Astrocyte (in vitro differentiated cells and primary cell): ENCODE measurements at regions not wholly inside any gene's neighbourhood (a gene's known extent, or its start where the extent isn't known, plus 50 kb on each side); places are given as distances from the start of the nearest gene placed in this dataset.
"Not testable (repeated sequence)": the region's sequence is repeated elsewhere in the genome, so short reads cannot be mapped to it uniquely, and the experiment has no call there.

Source experiments
- CTCF ChIP-seq: IDR thresholded peaks from 2 replicates; pipeline ENCODE4 v1.5.1; 2011; ENCODE audit warnings: low read depth, mild to moderate bottlenecking, inconsistent platforms, low read length, moderate library complexity; ENCODE audit not compliant: insufficient read depth
- EZH2 ChIP-seq: IDR thresholded peaks from 2 replicates; pipeline ENCODE4 v1.6.1; 2012; ENCODE audit warnings: mild to moderate bottlenecking, low read length, inconsistent platforms; ENCODE audit not compliant: insufficient read depth

- TF ChIP-seq CTCF, EZH2: not testable (repeated sequence)
Observed at GRCh38 chr4:121575392-121575791, 121.4 kb downstream of the ANXA5 start.
